ENCODE measurements at regions not wholly inside any gene's neighbourhood (a gene's known extent, or its start where the extent isn't known, plus 50 kb on each side); places are given as distances from the start of the nearest gene placed in this dataset.

GRCh38 chr9:108269371-108269770 lies 586.4 kb downstream of the ACTL7B start:
- no peak overlapping the region for H3K4me3 Mint-ChIP-seq (ENCODE audit: unreplicated experiment)
- H3K27ac Mint-ChIP-seq (ENCODE audit: unreplicated experiment) = no peak overlapping the region
- H3K9me3 Mint-ChIP-seq (ENCODE audit: unreplicated experiment) = peaks cover 15% of the 10 kb centered on the region
- peaks cover 13% of the 10 kb centered on the region for H3K36me3 Mint-ChIP-seq (ENCODE audit: insufficient read depth, unreplicated experiment)
- POLR2A ChIA-PET = no interaction called here
- BruUV-seq (replicated peaks) = no TSS peak
- Histone ChIP-seq H3K4me1 (peaks cover 48% of the 10 kb centered on the region), H3K27me3 (replicated peaks; ENCODE audit: control insufficient read depth, insufficient read depth, low read length) (no peaks in the 10 kb centered on the region), H3K4me3 (ENCODE audit: low read depth, low read length) (no peak overlapping the region), H3K9me3 (no peaks in the 10 kb centered on the region), H3K36me3 (ENCODE audit: control insufficient read depth, insufficient read depth, low read length) (no peaks in the 10 kb centered on the region)
- no peak for DNase-seq
- H3K4me1 Mint-ChIP-seq (ENCODE audit: low read depth, unreplicated experiment) = peaks cover 43% of the 10 kb centered on the region
- TF ChIP-seq CTCF (IDR thresholded peaks at IDR 0.05; ENCODE audit: insufficient read depth in 1 of 2, low read depth in 1 of 2, low read length in 1 of 2, severe bottlenecking in 1 of 2, unreplicated experiment in 1 of 2) = no peak
- intact Hi-C loops (cut with micrococcal nuclease; ENCODE audit: unreplicated experiment) = no loop called here
- no peaks in the 10 kb centered on the region for H3K27me3 Mint-ChIP-seq (ENCODE audit: insufficient read depth, unreplicated experiment)
- CTCF ChIA-PET = interaction anchor here (0.7 kb wide), 1 partner anchor 13 kb away, joined by 3 read pairs; no protein-coding TSS in a partner anchor

GRCh38 chr9:108265065-108265464 lies 590.7 kb downstream of the ACTL7B start:
- H3K36me3 Mint-ChIP-seq (ENCODE audit: insufficient read depth, unreplicated experiment) = peaks cover 5% of the 10 kb centered on the region
- Histone ChIP-seq H3K27me3 (replicated peaks; ENCODE audit: control insufficient read depth, insufficient read depth, low read length) (no peaks in the 10 kb centered on the region), H3K4me1 (peaks cover 15% of the 10 kb centered on the region), H3K9me3 (no peaks in the 10 kb centered on the region), H3K4me3 (ENCODE audit: low read depth, low read length) (no peak overlapping the region), H3K36me3 (ENCODE audit: control insufficient read depth, insufficient read depth, low read length) (no peaks in the 10 kb centered on the region)
- H3K4me1 Mint-ChIP-seq (ENCODE audit: low read depth, unreplicated experiment) = peaks cover 15% of the 10 kb centered on the region
- H3K27ac Mint-ChIP-seq (ENCODE audit: unreplicated experiment) = no peak overlapping the region
- no peak for DNase-seq
- H3K4me3 Mint-ChIP-seq (ENCODE audit: unreplicated experiment) = no peak overlapping the region
- no peaks in the 10 kb centered on the region for H3K27me3 Mint-ChIP-seq (ENCODE audit: insufficient read depth, unreplicated experiment)
- ChIA-PET CTCF (no interaction called here), POLR2A (no interaction called here)
- H3K9me3 Mint-ChIP-seq (ENCODE audit: unreplicated experiment) = peaks cover 15% of the 10 kb centered on the region
- intact Hi-C loops (cut with micrococcal nuclease; ENCODE audit: unreplicated experiment) = no loop called here
- no TSS peak for BruUV-seq (replicated peaks)
- TF ChIP-seq CTCF (IDR thresholded peaks at IDR 0.05; ENCODE audit: insufficient read depth in 1 of 2, low read depth in 1 of 2, low read length in 1 of 2, severe bottlenecking in 1 of 2, unreplicated experiment in 1 of 2) = no peak

GRCh38 chr9:108264093-108264492 lies 591.7 kb downstream of the ACTL7B start:
- DNase-seq = no peak
- Histone ChIP-seq H3K4me3 (ENCODE audit: low read depth, low read length) (no peak overlapping the region), H3K9me3 (no peaks in the 10 kb centered on the region), H3K36me3 (ENCODE audit: control insufficient read depth, insufficient read depth, low read length) (no peaks in the 10 kb centered on the region), H3K27me3 (replicated peaks; ENCODE audit: control insufficient read depth, insufficient read depth, low read length) (no peaks in the 10 kb centered on the region), H3K4me1 (peaks cover 5% of the 10 kb centered on the region)
- no peak for TF ChIP-seq CTCF (IDR thresholded peaks at IDR 0.05; ENCODE audit: insufficient read depth in 1 of 2, low read depth in 1 of 2, low read length in 1 of 2, severe bottlenecking in 1 of 2, unreplicated experiment in 1 of 2)
- BruUV-seq (replicated peaks) = no TSS peak
- H3K36me3 Mint-ChIP-seq (ENCODE audit: insufficient read depth, unreplicated experiment) = peaks cover 5% of the 10 kb centered on the region
- ChIA-PET POLR2A (no interaction called here), CTCF (no interaction called here)
- intact Hi-C loops (cut with micrococcal nuclease; ENCODE audit: unreplicated experiment) = no loop called here
- H3K4me3 Mint-ChIP-seq (ENCODE audit: unreplicated experiment) = no peak overlapping the region
- H3K27ac Mint-ChIP-seq (ENCODE audit: unreplicated experiment) = no peak overlapping the region
- peaks cover 15% of the 10 kb centered on the region for H3K9me3 Mint-ChIP-seq (ENCODE audit: unreplicated experiment)
- peaks cover 8% of the 10 kb centered on the region for H3K4me1 Mint-ChIP-seq (ENCODE audit: low read depth, unreplicated experiment)
- H3K27me3 Mint-ChIP-seq (ENCODE audit: insufficient read depth, unreplicated experiment) = no peaks in the 10 kb centered on the region

Measured in Caco-2 (cell line).